ENCODE measurements at regions not wholly inside any gene's neighbourhood (a gene's known extent, or its start where the extent isn't known, plus 50 kb on each side); places are given as distances from the start of the nearest gene placed in this dataset. TPM values are rescaled to one million over a fixed set of nuclear protein-coding genes. Genes with fewer than 3 reads are reported as not detected.

Small RNA genes in the stretch of these regions (small RNA-seq; reads per million reads assigned to genes)
- not detected for gene AC139792.3

Data from skeletal muscle tissue (tissue), 1 donor.